Endothelial cell of umbilical vein (primary cell): ENCODE measurements at regions not wholly inside any gene's neighbourhood (a gene's known extent, or its start where the extent isn't known, plus 50 kb on each side); places are given as distances from the start of the nearest gene placed in this dataset.

Experiments
- BruUV-seq: library from RNA; stranded (reverse); fragments of 400-500 nt; replicated peaks from 2 replicates; lab custom pipeline; 2021; lab: Mats Ljungman, UMichigan
- CTCF ChIA-PET: fragments of 300-600, 350-600 bp; sonication (Branson Sonifier 250); formaldehyde crosslinking; loops from one replicate; lab custom pipeline; 2021; ENCODE audit warnings: antibody characterized with exemption, inconsistent platforms; lab: Charles Lee
- POLR2A ChIA-PET: fragments of 300-600, 350-600 bp; sonication (Branson Sonifier 250); formaldehyde crosslinking; loops from one replicate; lab custom pipeline; 2021; ENCODE audit warnings: antibody characterized with exemption, inconsistent platforms; lab: Charles Lee
- DNase-seq: peaks from one replicate; pipeline ENCODE4 v3.0.0-alpha.2; 2011; ENCODE audit warnings: low read depth, low spot score
- FAIRE-seq: peaks from 2 replicates; lab custom pipeline; 2011; peaks lifted over from hg19 to GRCh38; lab: Jason Lieb, UNC
- H2AFZ ChIP-seq: 2 replicates; pipeline ENCODE4 v1.6.0; 2012; ENCODE audit warnings: low read depth, low read length, control low read depth, inconsistent platforms
- H3K27ac ChIP-seq: 2 replicates; pipeline ENCODE4 v1.5.1; 2011; ENCODE audit warnings: low read depth, mild to moderate bottlenecking, control low read depth, low read length, moderate library complexity; ENCODE audit not compliant: insufficient read depth
- H3K27me3 ChIP-seq, 2 experiments: 2 replicates each; pipeline versions ENCODE4 v1.6.0 to v1.6.1; 2011; ENCODE audit warnings: low read length in 2 of 2, mixed read lengths in 1 of 2; ENCODE audit not compliant: control insufficient read depth in 2 of 2, insufficient read depth in 2 of 2
- H3K36me3 ChIP-seq, 2 experiments: 2 replicates in 1 of 2; 3 replicates in 1 of 2; pipeline ENCODE4 v1.5.1; 2011; ENCODE audit warnings: low read length in 2 of 2, mild to moderate bottlenecking in 1 of 2, moderate library complexity in 1 of 2; ENCODE audit not compliant: control insufficient read depth in 2 of 2, insufficient read depth in 2 of 2; ENCODE audit errors: extremely low read depth in 1 of 2
- H3K4me1 ChIP-seq: 3 replicates; pipeline ENCODE4 v1.5.1; 2011; ENCODE audit warnings: mild to moderate bottlenecking, low read length; ENCODE audit not compliant: control insufficient read depth, insufficient read depth; ENCODE audit errors: extremely low read depth
- H3K4me2 ChIP-seq: 2 replicates; pipeline ENCODE4 v1.6.1; 2011; ENCODE audit warnings: low read length, control low read depth, mixed read lengths; ENCODE audit not compliant: insufficient read depth
- H3K4me3 ChIP-seq, 3 experiments: fragments of 200-600 bp in 1 of 3; sonication (generic), shearing (Covaris generic) in 1 of 3; replicated peaks in 1 of 3; 2 replicates each; pipeline ENCODE4 v1.5.1; 2011 to 2016; ENCODE audit warnings: control low read depth in 3 of 3, low read length in 3 of 3, mild to moderate bottlenecking in 2 of 3, inconsistent platforms in 1 of 3, low read depth in 1 of 3, moderate library complexity in 1 of 3; ENCODE audit not compliant: insufficient read depth in 1 of 3
- H3K79me2 ChIP-seq: 2 replicates; pipeline ENCODE4 v1.6.0; 2012; ENCODE audit warnings: low read length, inconsistent platforms; ENCODE audit not compliant: control insufficient read depth, insufficient read depth
- H3K9ac ChIP-seq: replicated peaks from 2 replicates; pipeline ENCODE3; 2011; ENCODE audit warnings: low read length, control low read depth; ENCODE audit not compliant: insufficient read depth; ENCODE audit errors: extremely low read depth
- H3K9me1 ChIP-seq: replicated peaks from 3 replicates; pipeline ENCODE4 v1.6.0; 2011; ENCODE audit warnings: mild to moderate bottlenecking, low read length; ENCODE audit not compliant: control insufficient read depth, insufficient read depth; ENCODE audit errors: extremely low read depth
- H3K9me3 ChIP-seq: replicated peaks from 2 replicates; pipeline ENCODE4 v1.5.1; 2012; ENCODE audit warnings: low read length, inconsistent platforms; ENCODE audit not compliant: control insufficient read depth, insufficient read depth
- H4K20me1 ChIP-seq: replicated peaks from 2 replicates; pipeline ENCODE3; 2011; ENCODE audit warnings: mild to moderate bottlenecking, low read length; ENCODE audit not compliant: control insufficient read depth, insufficient read depth; ENCODE audit errors: extremely low read depth
- CTCF ChIP-seq, 2 donors: IDR thresholded peaks; 1 replicate in 1 of 2; 2 replicates in 1 of 2; pipeline ENCODE4 v1.5.1; 2011; ENCODE audit warnings: low read length in 2 of 2, mild to moderate bottlenecking in 2 of 2, moderate library complexity in 2 of 2, control low read depth in 1 of 2, inconsistent platforms in 1 of 2, low read depth in 1 of 2; ENCODE audit not compliant: insufficient read depth in 1 of 2; ENCODE audit errors: extremely low read depth in 1 of 2
- EZH2 ChIP-seq: IDR thresholded peaks from 2 replicates; pipeline ENCODE4 v1.6.1; 2012; ENCODE audit warnings: borderline replicate concordance, low read depth, mild to moderate bottlenecking, moderate library complexity, low read length, inconsistent platforms; ENCODE audit not compliant: severe bottlenecking
- FOS ChIP-seq: IDR thresholded peaks from 2 replicates; pipeline ENCODE4 v1.6.1; 2011; ENCODE audit warnings: mild to moderate bottlenecking, low read length, moderate library complexity, borderline replicate concordance; ENCODE audit not compliant: insufficient read depth
- GATA2 ChIP-seq: IDR thresholded peaks from 2 replicates; pipeline ENCODE4 v1.7.0; 2011; ENCODE audit warnings: low read depth, mild to moderate bottlenecking, moderate library complexity, mixed read lengths, low read length; ENCODE audit not compliant: insufficient read length, insufficient read depth
- JUN ChIP-seq: IDR thresholded peaks from 2 replicates; pipeline ENCODE4 v1.6.1; 2011; ENCODE audit warnings: borderline replicate concordance, low read depth; ENCODE audit not compliant: insufficient read length, insufficient read depth
- MAX ChIP-seq: IDR thresholded peaks from 2 replicates; pipeline ENCODE4 v1.6.1; 2011; ENCODE audit not compliant: insufficient read depth, insufficient read length
- MYC ChIP-seq: IDR thresholded peaks from one replicate; pipeline ENCODE4 v1.6.1; 2011; ENCODE audit warnings: mild to moderate bottlenecking, low read depth, low read length
- POLR2A ChIP-seq: IDR thresholded peaks from 2 replicates; pipeline ENCODE4 v1.6.1; 2012; ENCODE audit warnings: low read depth, mild to moderate bottlenecking, control low read depth, low read length
- POLR2AphosphoS5 ChIP-seq: IDR thresholded peaks from 2 replicates; pipeline ENCODE4 v1.6.1; 2012; ENCODE audit warnings: low read depth, mild to moderate bottlenecking, control low read depth, low read length, moderate library complexity; ENCODE audit not compliant: insufficient read depth
- dilution Hi-C: fragments of 300-500 bp; cut with MboI; formaldehyde crosslinking; loops from one replicate; pipeline ENCODE4 v1.15.0; 2019; ENCODE audit warnings: low sequenced_read_pairs; ENCODE audit not compliant: extremely low pct_ligation_motif_present
- intact Hi-C: fragments of 100-400 bp; cut with micrococcal nuclease; formaldehyde crosslinking; loops from one replicate; pipeline ENCODE4 v1.10.0; 2022

- dilution Hi-C loops (no loop called here), intact Hi-C loops (no loop called here)
- Histone ChIP-seq H3K79me2 (no peaks in the 10 kb centered on the region), H3K4me3 (no peak overlapping the region), H3K4me1 (no peaks in the 10 kb centered on the region), H3K9me1 (no peaks in the 10 kb centered on the region), H4K20me1 (no peaks in the 10 kb centered on the region), H3K27ac (no peak overlapping the region), H3K9me3 (no peaks in the 10 kb centered on the region), H2AFZ (no peak overlapping the region), H3K9ac (no peak overlapping the region), H3K4me2 (no peak overlapping the region), H3K27me3 (no peaks in the 10 kb centered on the region), H3K36me3 (no peaks in the 10 kb centered on the region)
- DNase-seq (no peak), FAIRE-seq (no peak)
- no TSS peak for BruUV-seq
- CTCF ChIA-PET, result no interaction called here
- POLR2A ChIA-PET, result no interaction called here
- TF ChIP-seq POLR2AphosphoS5 (no peak), POLR2A (no peak), FOS (no peak), EZH2 (no peak), MYC (no peak), MAX (no peak), GATA2 (no peak), JUN (no peak)
These were observed 561.3 kb upstream of the FSHR start for GRCh38 chr2:49715597-49715996.

GRCh38 chr2:49714454-49714853 is 560.1 kb upstream of the FSHR start:
- dilution Hi-C loops, result no loop called here

More at GRCh38 chr2:49714454-49714853, 560.1 kb upstream of the FSHR start:
- intact Hi-C loops, result no loop called here
- H3K4me1 ChIP-seq, result no peaks in the 10 kb centered on the region
- no peaks in the 10 kb centered on the region for H3K79me2 ChIP-seq
- no peak overlapping the region for H3K9ac ChIP-seq
- H3K4me3 ChIP-seq, result no peak overlapping the region
- CTCF ChIA-PET, result no interaction called here
- no TSS peak for BruUV-seq
- no peaks in the 10 kb centered on the region for H4K20me1 ChIP-seq
- H3K9me1 ChIP-seq, result no peaks in the 10 kb centered on the region
- H3K4me2 ChIP-seq, result no peak overlapping the region
- no peak overlapping the region for H3K27ac ChIP-seq
- H2AFZ ChIP-seq, result no peak overlapping the region
- no peaks in the 10 kb centered on the region for H3K9me3 ChIP-seq
- H3K27me3 ChIP-seq, result no peaks in the 10 kb centered on the region
- DNase-seq (no peak), FAIRE-seq (no peak)
- no peak for TF ChIP-seq JUN
- TF ChIP-seq POLR2AphosphoS5, result no peak
- TF ChIP-seq GATA2, result no peak
- TF ChIP-seq EZH2, result no peak
- TF ChIP-seq FOS, result no peak
- TF ChIP-seq CTCF (IDR thresholded peaks at IDR 0.05; ENCODE audit: extremely low read depth in 1 of 2, insufficient read depth in 1 of 2, low read depth in 1 of 2, low read length in 2 of 2), result no peak
- no peak for TF ChIP-seq MYC
- TF ChIP-seq POLR2A, result no peak
- no peak for TF ChIP-seq MAX
- POLR2A ChIA-PET, result no interaction called here
- H3K36me3 ChIP-seq, result no peaks in the 10 kb centered on the region
